HepG2 (cell line): ENCODE measurements at regions not wholly inside any gene's neighbourhood (a gene's known extent, or its start where the extent isn't known, plus 50 kb on each side); places are given as distances from the start of the nearest gene placed in this dataset.

Experiments
- HDAC2 ChIP-seq: sonication (generic); formaldehyde crosslinking; IDR thresholded peaks from 2 replicates; pipeline ENCODE4 v1.4.0; 2020; ENCODE audit warnings: missing genetic modification reagents
- MXD4 ChIP-seq: IDR thresholded peaks from 2 replicates; pipeline ENCODE4 v1.6.1; 2016; ENCODE audit warnings: mild to moderate bottlenecking, missing biosample characterization, missing genetic modification reagents
- POLR2AphosphoS5 ChIP-seq: IDR thresholded peaks from 2 replicates; pipeline ENCODE4 v1.6.1; 2012; ENCODE audit warnings: low read depth, low read length
- SMARCE1 ChIP-seq: fragments of 450-650 bp; IDR thresholded peaks from 2 replicates; pipeline ENCODE4 v1.6.1; 2017; ENCODE audit warnings: borderline replicate concordance
- YY1 ChIP-seq: IDR thresholded peaks from 2 replicates; pipeline ENCODE4 v1.6.1; 2011; ENCODE audit warnings: low read length, low read depth, moderate library complexity, mild to moderate bottlenecking; ENCODE audit not compliant: insufficient read depth, insufficient replicate concordance
- ZNF569 ChIP-seq: sonication (generic); formaldehyde crosslinking; IDR thresholded peaks from 2 replicates; pipeline ENCODE4 v1.5.0; 2020; ENCODE audit warnings: mild to moderate bottlenecking, missing genetic modification reagents, moderate library complexity, borderline replicate concordance

GRCh38 chr3:171982828-171983227 lies 56.5 kb upstream of the FNDC3B start:
- TF ChIP-seq POLR2AphosphoS5 = no peak
- TF ChIP-seq MXD4 = no peak
- TF ChIP-seq HDAC2 (CRISPR knock-in tag) = no peak
- no peak for TF ChIP-seq YY1
- TF ChIP-seq ZNF569 = no peak
- no peak for TF ChIP-seq SMARCE1
